Trophoblast cell (in vitro differentiated cells and primary cell): ENCODE measurements at regions not wholly inside any gene's neighbourhood (a gene's known extent, or its start where the extent isn't known, plus 50 kb on each side); places are given as distances from the start of the nearest gene placed in this dataset.

ENCODE experiments used
- DNase-seq, 2 donors: peaks; one replicate each; pipeline ENCODE4 v3.0.0-alpha.2; 2016
- H2AFZ ChIP-seq: 2 replicates; pipeline ENCODE4 v1.6.1; 2013; ENCODE audit warnings: low read length, moderate library complexity, mild to moderate bottlenecking; ENCODE audit not compliant: insufficient read depth, poor library complexity
- H2AK5ac ChIP-seq: 2 replicates; pipeline ENCODE4 v1.6.1; 2013; ENCODE audit warnings: mild to moderate bottlenecking, low read length
- H2BK120ac ChIP-seq: 2 replicates; pipeline ENCODE4 v1.6.1; 2013; ENCODE audit warnings: low read length, mild to moderate bottlenecking, moderate library complexity; ENCODE audit not compliant: insufficient read depth, poor library complexity
- H2BK12ac ChIP-seq: 2 replicates; pipeline ENCODE4 v1.6.1; 2013; ENCODE audit warnings: mild to moderate bottlenecking, low read length, moderate library complexity
- H2BK5ac ChIP-seq: 2 replicates; pipeline ENCODE4 v1.6.1; 2013; ENCODE audit warnings: low read length, low read depth, moderate library complexity, mild to moderate bottlenecking; ENCODE audit not compliant: poor library complexity
- H3K14ac ChIP-seq: 2 replicates; pipeline ENCODE4 v1.6.1; 2013; ENCODE audit warnings: mild to moderate bottlenecking, low read length
- H3K18ac ChIP-seq: 2 replicates; pipeline ENCODE4 v1.6.1; 2013; ENCODE audit warnings: mild to moderate bottlenecking, low read length
- H3K23ac ChIP-seq: 2 replicates; pipeline ENCODE4 v1.6.1; 2013; ENCODE audit warnings: low read length
- H3K27ac ChIP-seq: 2 replicates; pipeline ENCODE4 v1.5.1; 2013; ENCODE audit warnings: low read depth, mild to moderate bottlenecking, inconsistent platforms, low read length, moderate library complexity
- H3K27me3 ChIP-seq: 2 replicates; pipeline ENCODE4 v1.6.1; 2013; ENCODE audit warnings: inconsistent platforms, mild to moderate bottlenecking, low read length, moderate library complexity; ENCODE audit not compliant: insufficient read depth
- H3K36me3 ChIP-seq, 2 experiments: 1 replicate in 1 of 2; 2 replicates in 1 of 2; pipeline ENCODE4 v1.6.1; 2013; ENCODE audit warnings: low read length in 2 of 2, mild to moderate bottlenecking in 2 of 2, moderate library complexity in 1 of 2; ENCODE audit not compliant: insufficient read depth in 2 of 2, control insufficient read depth in 1 of 2
- H3K4ac ChIP-seq: 2 replicates; pipeline ENCODE4 v1.6.1; 2013; ENCODE audit warnings: low read depth, mild to moderate bottlenecking, low read length, moderate library complexity
- H3K4me1 ChIP-seq, 2 experiments: 1 replicate in 1 of 2; 2 replicates in 1 of 2; pipeline ENCODE4 v1.6.1; 2013; ENCODE audit warnings: low read length in 2 of 2, mild to moderate bottlenecking in 2 of 2, moderate library complexity in 1 of 2; ENCODE audit not compliant: insufficient read depth in 2 of 2, control insufficient read depth in 1 of 2
- H3K4me2 ChIP-seq: 2 replicates; pipeline ENCODE4 v1.6.1; 2013; ENCODE audit warnings: inconsistent platforms, mild to moderate bottlenecking, low read length, moderate library complexity
- H3K4me3 ChIP-seq: 2 replicates; pipeline ENCODE4 v1.5.1; 2013; ENCODE audit warnings: mild to moderate bottlenecking, low read depth, low read length, inconsistent platforms
- H3K79me1 ChIP-seq: one replicate; pipeline ENCODE4 v1.6.1; 2013; ENCODE audit warnings: low read length
- H3K79me2 ChIP-seq: 2 replicates; pipeline ENCODE4 v1.6.1; 2013; ENCODE audit warnings: low read length, mild to moderate bottlenecking; ENCODE audit not compliant: control insufficient read depth, insufficient read depth, poor library complexity
- H3K9ac ChIP-seq: 2 replicates; pipeline ENCODE4 v1.6.1; 2013; ENCODE audit warnings: mild to moderate bottlenecking, low read length
- H3K9me3 ChIP-seq: 2 replicates; pipeline ENCODE4 v1.6.1; 2013; ENCODE audit warnings: low read depth, mild to moderate bottlenecking, control low read depth, inconsistent platforms, low read length; ENCODE audit not compliant: insufficient read depth
- H4K12ac ChIP-seq: 2 replicates; pipeline ENCODE4 v1.6.1; 2013; ENCODE audit warnings: low read depth, mild to moderate bottlenecking, low read length, moderate library complexity
- H4K8ac ChIP-seq: 2 replicates; pipeline ENCODE4 v1.6.1; 2013; ENCODE audit warnings: low read depth, mild to moderate bottlenecking, low read length, moderate library complexity
- H4K91ac ChIP-seq: one replicate; pipeline ENCODE4 v1.6.1; 2013; ENCODE audit warnings: low read depth, mild to moderate bottlenecking, low read length, moderate library complexity
- WGBS: extraction: QIAGEN DNeasy Blood & Tissue Kit; methylation state at CpG from one replicate; pipeline ENCODE4 v1.1.7; 2013; ENCODE audit warnings: missing lambda C conversion rate; ENCODE audit not compliant: insufficient read length, insufficient coverage; ENCODE audit errors: extremely low coverage; 5-methylcytosine and 5-hydroxymethylcytosine counted together

- Histone ChIP-seq H3K27me3 (no peaks in the 10 kb centered on the region), H4K8ac (no peak overlapping the region), H2AFZ (no peak overlapping the region), H3K9me3 (no peaks in the 10 kb centered on the region), H2BK12ac (no peak overlapping the region), H4K91ac (no peak overlapping the region), H3K36me3 (no peaks in the 10 kb centered on the region), H3K4ac (no peak overlapping the region), H3K23ac (no peak overlapping the region), H3K4me3 (no peak overlapping the region), H3K14ac (no peak overlapping the region), H2BK120ac (no peak overlapping the region), H3K4me2 (no peak overlapping the region), H3K4me1 (no peaks in the 10 kb centered on the region), H3K9ac (no peak overlapping the region), H3K18ac (no peak overlapping the region), H3K79me1 (no peaks in the 10 kb centered on the region), H4K12ac (no peak overlapping the region), H3K27ac (no peak overlapping the region), H2BK5ac (no peak overlapping the region), H3K79me2 (no peaks in the 10 kb centered on the region), H2AK5ac (no peak overlapping the region)
- DNase-seq = no peak
- WGBS = no CpG with 5 or more reads among the region's 10 CpGs
These were observed 375.6 kb downstream of the GLRX3 start for GRCh38 chr10:130511766-130512165.

DNA sequence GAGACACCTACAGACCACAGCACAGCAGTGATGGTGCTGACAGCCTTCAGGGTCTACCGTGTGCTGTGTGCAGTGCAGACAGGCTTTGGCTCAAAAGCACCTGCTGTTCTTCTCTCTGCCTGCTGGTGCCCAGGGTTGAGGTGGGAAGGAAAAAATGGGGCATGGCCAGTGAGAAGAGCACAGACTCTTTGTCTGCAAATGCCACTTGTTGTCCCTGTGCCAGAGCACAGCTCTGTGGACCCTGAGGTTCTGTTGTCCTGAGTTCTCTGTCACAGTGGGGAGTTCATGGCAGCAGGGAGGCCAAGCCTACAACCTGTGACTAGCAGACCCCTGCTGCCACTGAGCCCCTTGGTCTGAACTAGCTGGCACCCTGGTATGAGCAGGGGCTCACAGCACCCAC is 376.7 kb downstream of the GLRX3 start:
- Histone ChIP-seq H3K9me3 (no peaks in the 10 kb centered on the region), H3K4me2 (no peak overlapping the region), H2AFZ (no peak overlapping the region), H3K18ac (no peak overlapping the region), H3K36me3 (no peaks in the 10 kb centered on the region), H3K4me3 (no peak overlapping the region), H4K91ac (no peak overlapping the region), H3K79me1 (no peaks in the 10 kb centered on the region), H3K27me3 (no peaks in the 10 kb centered on the region), H2AK5ac (no peak overlapping the region), H4K8ac (no peak overlapping the region), H3K4me1 (no peaks in the 10 kb centered on the region), H3K14ac (no peak overlapping the region), H3K9ac (no peak overlapping the region), H2BK12ac (no peak overlapping the region), H3K79me2 (no peaks in the 10 kb centered on the region), H3K4ac (no peak overlapping the region), H3K27ac (no peak overlapping the region), H2BK120ac (no peak overlapping the region), H4K12ac (no peak overlapping the region), H2BK5ac (no peak overlapping the region), H3K23ac (no peak overlapping the region)
- no CpG with 5 or more reads among the region's 1 CpG for WGBS
- DNase-seq = no peak

DNA sequence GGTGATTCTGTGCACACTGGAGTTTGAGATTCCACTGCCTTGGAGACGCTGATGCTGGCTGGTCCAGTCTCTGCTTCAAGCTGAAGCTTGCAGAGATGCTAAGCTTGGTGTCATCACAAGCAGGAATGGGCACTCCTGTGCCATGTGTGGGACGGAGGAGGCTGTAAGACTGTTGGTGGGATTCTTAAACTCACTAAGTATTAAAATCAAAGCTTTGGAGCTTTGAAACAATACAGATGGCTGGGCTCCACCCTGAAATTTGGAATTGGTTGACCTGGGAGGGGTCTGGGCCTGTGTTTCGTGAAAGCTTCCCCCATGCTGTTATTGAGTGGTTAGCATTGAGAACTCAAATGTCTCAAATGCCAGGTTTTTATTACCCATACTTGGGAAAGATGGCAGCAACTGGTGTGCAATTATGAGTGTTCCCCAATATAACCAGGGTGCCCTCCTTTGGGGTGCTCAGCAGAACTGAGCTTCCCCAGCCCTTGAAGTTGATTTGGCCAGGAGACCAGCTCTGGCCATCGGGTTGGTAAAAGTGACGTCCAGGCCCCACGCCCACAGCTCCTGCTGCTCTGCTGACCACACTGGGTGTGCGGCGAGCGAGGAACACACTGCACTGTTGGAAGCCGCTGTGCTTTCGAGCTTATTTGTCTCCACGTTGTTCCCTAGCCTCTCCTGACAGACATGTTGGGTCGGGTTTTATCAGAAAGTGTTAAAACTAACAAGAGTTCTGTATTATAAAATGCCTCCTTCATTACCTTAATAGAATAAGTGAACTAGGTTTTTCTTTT is 377.7 kb downstream of the GLRX3 start:
- Histone ChIP-seq H4K8ac (no peak overlapping the region), H3K23ac (no peak overlapping the region), H3K4me2 (no peak overlapping the region), H3K4me3 (no peak overlapping the region), H3K9me3 (peaks cover 2% of the 10 kb centered on the region), H3K27me3 (no peaks in the 10 kb centered on the region), H3K79me2 (no peaks in the 10 kb centered on the region), H3K9ac (no peak overlapping the region), H3K18ac (no peak overlapping the region), H3K4me1 (no peaks in the 10 kb centered on the region), H2AK5ac (no peak overlapping the region), H2AFZ (no peak overlapping the region), H3K27ac (no peak overlapping the region), H4K91ac (no peak overlapping the region), H3K4ac (no peak overlapping the region), H3K14ac (no peak overlapping the region), H3K79me1 (no peaks in the 10 kb centered on the region), H4K12ac (no peak overlapping the region), H2BK12ac (no peak overlapping the region), H2BK5ac (no peak overlapping the region), H3K36me3 (no peaks in the 10 kb centered on the region), H2BK120ac (no peak overlapping the region)
- no CpG with 5 or more reads among the region's 13 CpGs for WGBS
- DNase-seq = no peak

GRCh38 chr10:130515670-130516069 is 379.5 kb downstream of the GLRX3 start:
- no peak overlapping the region for H2AK5ac ChIP-seq
- no peak overlapping the region for H2BK12ac ChIP-seq
- no peak overlapping the region for H2BK5ac ChIP-seq
- WGBS = no CpG with 5 or more reads among the region's 6 CpGs
- H4K12ac ChIP-seq = no peak overlapping the region
- H2AFZ ChIP-seq = no peak overlapping the region
- no peaks in the 10 kb centered on the region for H3K27me3 ChIP-seq
- no peaks in the 10 kb centered on the region for H3K36me3 ChIP-seq
- no peak overlapping the region for H4K8ac ChIP-seq
- no peaks in the 10 kb centered on the region for H3K4me1 ChIP-seq
- peaks cover 2% of the 10 kb centered on the region for H3K9me3 ChIP-seq
- no peak overlapping the region for H3K4me2 ChIP-seq
- no peak overlapping the region for H3K14ac ChIP-seq
- no peaks in the 10 kb centered on the region for H3K79me1 ChIP-seq
- no peak overlapping the region for H3K23ac ChIP-seq
- H3K79me2 ChIP-seq = no peaks in the 10 kb centered on the region
- no peak overlapping the region for H3K4ac ChIP-seq
- no peak overlapping the region for H3K4me3 ChIP-seq
- DNase-seq = no peak
- no peak overlapping the region for H3K18ac ChIP-seq
- H2BK120ac ChIP-seq = no peak overlapping the region
- no peak overlapping the region for H4K91ac ChIP-seq
- no peak overlapping the region for H3K9ac ChIP-seq
- no peak overlapping the region for H3K27ac ChIP-seq
